SW 1271 (cell line): ENCODE measurements at regions not wholly inside any gene's neighbourhood (a gene's known extent, or its start where the extent isn't known, plus 50 kb on each side); places are given as distances from the start of the nearest gene placed in this dataset.
"Not testable (repeated sequence)": the region's sequence is repeated elsewhere in the genome, so short reads cannot be mapped to it uniquely, and the experiment has no call there.

Experiments
- DNase-seq, 2 experiments: peaks; one replicate each; lab custom pipeline; 2025; lab: John Stamatoyannopoulos, UW

DNA sequence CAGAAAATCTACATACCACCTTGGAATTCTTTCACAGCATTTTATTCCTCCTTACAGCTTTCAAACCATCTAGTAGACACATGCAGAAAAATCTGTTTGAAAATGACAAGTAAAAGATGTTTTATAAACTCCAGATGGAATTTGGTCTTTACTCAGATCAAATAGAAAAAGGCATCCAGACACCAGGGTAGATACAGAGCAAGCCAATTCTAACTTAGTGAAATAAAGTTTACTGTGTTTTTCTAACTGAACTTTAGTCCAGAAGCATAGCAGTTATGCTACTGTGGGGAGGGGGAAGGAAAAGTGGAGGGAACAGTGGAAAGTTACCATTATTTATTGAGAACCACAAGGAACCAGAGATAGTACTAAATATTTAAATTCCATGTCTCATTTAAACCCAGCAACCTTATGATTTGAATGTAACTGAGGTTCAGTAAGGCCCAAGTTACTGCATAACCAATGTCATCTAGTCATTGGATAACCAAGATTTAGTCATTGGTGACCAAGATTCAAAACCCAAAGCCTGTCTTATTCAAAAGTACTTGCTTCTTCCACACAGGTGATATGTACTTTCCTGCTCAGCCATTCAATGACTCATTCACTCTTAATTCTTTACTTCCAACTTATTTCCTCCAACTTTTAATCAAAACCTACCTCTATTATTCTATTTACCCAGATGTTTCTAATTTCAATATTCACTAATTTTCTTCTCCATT is 57.7 kb downstream of the RAD51AP2 start:
- no peak for DNase-seq

DNA sequence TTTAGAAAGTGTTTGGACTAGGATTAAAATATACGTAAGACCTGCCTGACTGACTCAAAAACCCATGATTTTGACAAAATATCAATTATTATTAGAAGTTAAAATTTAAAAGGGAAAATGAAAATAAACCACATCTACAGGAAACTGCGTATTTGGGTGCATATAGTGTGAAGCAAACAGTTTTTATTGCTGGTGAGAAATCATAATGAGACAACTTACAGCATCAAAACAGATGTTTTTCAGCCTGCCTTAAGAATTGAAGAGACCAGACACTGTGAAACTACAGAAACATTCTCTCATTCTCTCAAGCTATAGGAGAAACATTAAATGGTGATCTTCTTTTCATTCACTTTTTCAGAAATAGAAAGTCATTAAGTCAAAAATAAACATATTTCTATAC is 62.9 kb downstream of the RAD51AP2 start:
- no peak for DNase-seq

DNA sequence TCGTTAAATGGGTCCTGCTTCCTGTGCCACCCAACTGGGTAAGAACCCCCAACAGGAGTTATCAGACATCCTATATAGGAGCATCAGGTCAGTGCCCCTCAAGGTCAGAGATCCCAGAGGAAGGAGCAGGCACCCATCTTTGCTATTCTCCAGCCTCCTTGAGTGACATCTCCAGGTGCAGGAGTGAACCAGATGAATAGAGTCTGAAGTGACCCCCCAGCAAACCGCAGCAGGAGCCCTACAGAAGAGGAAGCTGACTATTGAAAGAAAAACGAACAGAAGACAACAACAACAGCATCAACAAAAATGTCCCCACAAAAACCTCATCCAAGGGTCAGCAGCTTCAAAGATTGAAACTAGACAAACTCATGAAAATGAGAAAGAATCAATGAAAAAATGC is 72.0 kb downstream of the RAD51AP2 start:
- not testable (repeated sequence) for DNase-seq

DNA sequence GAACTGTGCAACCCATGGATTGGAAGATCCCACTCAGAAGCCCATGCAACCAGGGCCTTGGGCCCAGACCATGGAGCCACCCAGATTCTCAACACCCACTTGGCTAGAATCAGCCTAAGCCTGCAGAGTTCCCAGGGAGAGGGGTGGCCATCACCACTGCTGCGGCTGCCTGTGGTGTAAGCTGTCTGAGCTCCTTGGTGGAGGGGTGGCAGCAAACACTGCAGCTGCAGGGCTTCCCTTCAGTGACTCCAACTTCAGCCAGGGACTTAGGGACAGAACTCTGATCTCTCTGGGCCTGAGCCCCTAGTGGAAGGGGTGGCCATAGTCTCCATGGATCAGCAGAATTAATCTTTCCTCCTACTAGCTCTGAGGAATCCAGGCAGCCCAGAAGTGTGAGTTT is 72.5 kb downstream of the RAD51AP2 start:
- no peak for DNase-seq

DNA sequence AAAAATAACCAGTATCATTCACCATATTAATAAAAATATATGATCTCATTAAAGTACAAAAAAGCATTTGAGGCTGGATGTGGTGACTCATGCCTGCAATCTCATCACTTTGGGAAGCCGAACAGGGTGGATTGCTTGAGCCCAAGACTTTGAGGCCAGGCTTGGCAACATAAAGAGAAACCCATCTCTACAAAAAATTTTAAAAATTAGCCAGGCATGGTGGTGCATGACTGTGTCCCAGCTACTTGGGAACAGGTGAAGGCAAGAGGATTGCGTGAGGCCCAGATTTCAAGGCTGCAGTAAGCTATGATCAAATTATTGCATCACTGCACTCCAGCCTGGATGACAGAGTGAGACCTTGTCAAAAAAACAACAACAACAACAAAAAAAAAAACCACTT is 75.9 kb downstream of the RAD51AP2 start:
- no peak for DNase-seq

DNA sequence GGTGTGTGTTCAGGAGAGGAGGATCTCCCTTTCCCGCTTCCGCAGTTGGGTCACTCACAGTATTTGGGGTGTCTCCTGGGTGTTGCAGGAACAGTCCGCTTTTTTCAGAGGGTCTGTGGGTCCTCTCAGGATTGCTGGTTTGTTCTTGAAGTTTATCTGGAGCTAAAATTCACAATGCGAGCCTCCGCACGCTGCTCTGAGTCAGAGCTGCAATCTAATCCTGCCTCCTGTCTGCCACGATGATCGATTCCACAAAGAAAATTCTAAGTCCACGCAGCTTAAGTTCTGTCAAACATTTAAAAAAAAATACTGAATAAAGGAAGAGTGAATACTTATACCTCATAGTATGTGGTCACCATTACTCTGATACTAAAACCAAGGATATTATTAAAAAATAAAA is 76.5 kb downstream of the RAD51AP2 start:
- no peak for DNase-seq

DNA sequence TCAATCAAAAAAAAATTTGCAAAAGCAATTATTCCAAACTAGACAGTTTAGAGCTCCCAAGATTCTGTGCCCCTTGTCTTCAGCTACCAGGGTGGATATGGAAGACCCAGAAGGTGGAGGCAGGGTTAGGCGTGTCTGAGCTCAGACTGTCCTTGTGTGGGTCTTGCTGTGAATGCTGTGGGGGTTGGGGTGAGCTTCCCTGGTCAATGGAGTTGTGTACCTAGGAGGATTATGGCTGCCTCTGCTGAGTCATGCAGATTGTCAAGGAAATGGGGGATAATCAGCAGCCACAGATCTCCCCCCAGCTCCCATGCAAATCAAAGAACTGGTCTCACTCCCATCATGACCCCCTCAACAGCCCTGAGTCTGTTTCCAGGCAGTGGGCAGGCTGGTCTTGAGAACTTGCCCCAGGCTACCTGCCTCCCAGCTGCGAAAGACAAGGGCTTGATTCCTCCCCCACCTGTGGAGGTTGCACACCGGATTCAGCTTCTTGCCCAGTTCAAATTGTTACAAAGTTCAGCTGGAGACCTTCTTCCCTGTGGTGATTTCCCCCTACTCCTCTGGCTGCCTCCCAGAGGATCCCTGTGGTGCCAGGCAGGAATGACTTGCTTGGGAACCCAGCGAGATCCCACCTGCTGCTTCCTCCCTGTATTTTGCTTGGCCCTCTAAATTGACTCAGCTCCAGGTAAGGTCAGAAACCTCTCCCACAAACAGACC is 77.0 kb downstream of the RAD51AP2 start:
- no peak for DNase-seq

DNA sequence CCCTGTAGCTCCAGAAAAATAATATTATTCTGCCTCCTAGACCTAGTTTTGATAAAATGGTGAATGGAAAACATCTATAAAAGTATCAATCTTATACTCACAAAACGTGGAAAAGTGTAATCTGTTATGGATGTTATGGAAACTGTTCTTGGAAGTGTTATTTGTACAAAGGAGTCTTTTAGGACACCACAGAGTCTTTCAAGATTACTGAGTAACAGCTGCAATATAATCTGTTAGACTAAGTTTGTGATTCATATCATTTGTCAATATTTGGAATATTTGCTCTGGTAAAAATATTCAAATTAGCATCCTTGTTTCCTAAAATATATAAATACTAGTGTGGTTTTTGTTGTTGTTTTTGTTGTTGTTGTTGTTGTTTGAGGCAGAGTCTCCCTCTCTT is 87.9 kb downstream of the RAD51AP2 start:
- DNase-seq, result no peak

DNA sequence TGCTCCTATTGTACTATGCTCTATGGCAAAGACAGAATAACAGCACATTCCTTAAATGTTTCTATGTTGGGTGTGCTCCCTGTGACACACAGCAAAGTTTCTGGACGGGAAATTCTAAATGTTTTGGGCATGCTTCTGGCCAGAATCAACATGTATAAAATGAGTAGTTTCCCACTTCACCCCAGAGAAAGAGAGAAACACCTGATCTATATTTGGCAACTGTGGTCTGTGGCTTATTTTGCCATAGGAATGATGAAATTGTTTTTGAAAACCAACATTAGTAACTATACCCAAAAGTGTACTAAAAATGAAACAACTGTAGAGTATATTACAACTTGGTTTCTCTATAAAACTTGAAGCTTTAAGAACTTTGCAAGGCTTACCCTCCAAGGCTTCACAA is 89.1 kb downstream of the RAD51AP2 start:
- DNase-seq, result no peak

DNA sequence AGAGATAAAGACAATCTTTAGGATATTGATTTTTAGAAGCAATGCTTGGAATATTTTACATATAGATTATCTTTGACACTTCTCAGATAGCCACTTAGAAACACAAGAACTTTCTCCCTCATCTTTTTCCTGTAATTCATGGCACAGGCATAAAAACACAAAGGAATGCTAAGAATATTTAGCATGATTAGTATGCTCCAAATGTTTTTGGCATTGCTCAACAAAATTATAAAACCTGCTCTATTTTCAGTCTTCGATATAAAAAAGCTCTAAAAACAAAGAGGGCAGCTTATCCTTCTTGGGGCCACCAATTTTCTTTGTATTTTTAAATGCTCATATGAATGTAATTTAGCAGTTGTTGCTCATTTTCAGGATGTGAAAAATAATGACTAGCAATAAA is 90.8 kb downstream of the RAD51AP2 start:
- DNase-seq, result no peak

DNA sequence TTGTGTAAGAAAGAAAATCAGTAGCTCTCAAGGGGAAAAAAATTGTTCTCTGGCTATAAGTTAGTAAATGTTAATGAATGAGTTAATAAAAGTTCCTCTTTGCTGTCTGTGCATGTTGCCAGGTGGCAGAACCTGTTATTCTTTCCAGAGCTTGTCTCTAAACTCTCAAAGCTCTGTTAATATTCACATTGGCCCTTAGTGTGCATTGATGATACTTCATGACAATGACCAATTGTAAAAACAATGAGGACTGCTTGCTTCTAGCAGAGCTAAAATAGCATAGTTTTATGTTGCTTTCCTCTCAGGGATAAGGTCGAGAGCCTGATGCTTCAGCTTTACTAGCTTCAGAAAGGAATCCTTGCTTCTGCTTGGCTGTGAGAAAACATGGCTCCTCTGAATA is 91.5 kb downstream of the RAD51AP2 start:
- no peak for DNase-seq

DNA sequence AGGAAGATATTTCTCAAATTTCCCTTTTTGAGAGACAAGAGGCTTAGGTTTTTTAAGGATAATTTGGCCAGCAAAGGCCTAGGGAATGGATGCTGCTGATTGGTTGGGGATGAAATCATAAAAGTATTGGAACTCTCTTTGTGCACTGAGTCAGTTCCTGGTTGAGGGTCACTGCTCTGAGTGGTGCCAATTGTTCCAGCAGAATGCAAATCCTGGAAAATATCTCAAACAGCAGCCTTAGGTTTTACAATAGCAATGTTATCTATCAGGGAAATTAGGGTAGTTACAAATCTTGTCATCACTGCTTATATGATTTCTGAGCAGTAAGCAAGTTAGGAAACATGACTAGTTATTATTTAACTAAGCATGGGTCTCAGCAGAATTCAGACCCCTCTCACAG is 96.2 kb downstream of the RAD51AP2 start:
- no peak for DNase-seq

DNA sequence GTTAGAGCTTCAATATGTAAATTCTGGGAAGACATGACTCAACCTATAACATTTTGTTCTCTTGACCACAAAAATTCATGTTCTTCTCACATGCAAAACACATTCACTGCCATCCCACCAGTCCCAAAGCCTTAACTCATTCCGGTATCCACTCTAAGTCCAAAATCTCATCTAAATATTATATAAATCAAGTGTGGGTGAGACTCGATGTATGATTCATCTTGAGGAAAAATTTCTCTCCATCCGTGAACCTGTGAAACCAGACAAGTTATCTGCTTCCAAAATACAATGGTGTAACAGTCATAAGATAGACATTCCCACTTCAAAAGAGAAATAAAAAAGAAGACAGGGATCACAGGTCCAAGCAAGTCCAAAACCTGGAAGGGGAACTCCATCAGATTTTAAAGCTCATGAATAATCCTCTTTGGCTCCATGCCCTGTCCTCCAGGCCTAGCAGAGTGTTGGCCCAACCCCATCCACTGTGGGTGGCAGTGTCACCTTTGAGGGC is 101.3 kb downstream of the RAD51AP2 start:
- DNase-seq, result no peak

DNA sequence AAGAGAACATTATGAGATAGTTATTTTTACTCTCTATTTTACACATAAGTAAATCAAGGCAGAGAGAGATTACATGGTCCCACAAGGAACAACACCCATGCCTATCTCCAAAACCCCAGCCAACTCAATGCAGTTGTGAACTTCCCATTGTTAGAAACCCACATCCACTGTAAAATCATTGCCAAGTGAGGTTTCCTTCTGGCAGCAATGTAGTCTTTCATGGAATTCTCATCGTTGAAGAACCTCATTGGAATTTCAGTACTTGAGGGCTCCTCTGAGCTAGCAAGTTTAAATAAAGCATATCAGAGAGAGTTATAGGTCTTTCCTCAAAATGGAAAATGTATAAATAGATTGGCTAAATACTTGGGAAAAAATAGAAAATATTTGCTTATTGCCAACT is 105.2 kb downstream of the RAD51AP2 start:
- DNase-seq, result no peak

DNA sequence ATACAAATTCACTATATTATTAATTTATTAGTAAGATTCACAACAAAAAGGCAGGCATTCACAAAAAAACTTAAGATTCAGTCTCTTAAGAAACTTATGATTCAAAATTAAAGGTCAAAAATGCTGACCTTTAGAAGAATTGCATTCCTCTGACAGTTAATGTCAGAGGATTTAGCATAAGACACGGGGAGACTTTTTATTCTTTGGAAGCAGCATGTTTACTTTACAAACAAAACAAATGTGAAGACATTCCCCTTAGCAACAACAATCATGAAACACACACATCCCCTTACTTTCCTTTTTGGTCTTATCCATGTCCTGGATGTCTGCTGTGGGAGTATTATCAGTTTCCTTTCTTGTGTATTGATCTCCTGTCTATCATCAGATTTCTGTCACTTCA is 117.1 kb downstream of the RAD51AP2 start:
- DNase-seq, result no peak

DNA sequence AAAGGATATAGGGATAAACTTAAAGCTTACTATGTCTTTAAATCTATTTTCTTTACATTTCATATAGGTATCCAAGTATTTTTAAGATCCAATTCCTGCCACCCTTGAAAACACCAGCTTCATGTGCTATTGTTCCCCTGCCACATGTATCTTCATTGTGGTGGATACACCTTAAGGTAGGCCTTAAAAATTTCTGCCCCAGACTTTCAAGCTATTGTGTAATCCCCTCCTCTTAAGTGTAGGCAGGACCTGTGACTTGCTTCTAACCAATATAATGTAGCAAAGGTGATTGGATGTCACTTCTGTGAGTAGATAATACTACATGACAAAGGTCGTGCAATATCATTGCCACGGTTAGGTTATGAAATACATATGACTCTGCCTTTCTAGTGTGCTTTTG is 119.5 kb downstream of the RAD51AP2 start:
- no peak for DNase-seq

DNA sequence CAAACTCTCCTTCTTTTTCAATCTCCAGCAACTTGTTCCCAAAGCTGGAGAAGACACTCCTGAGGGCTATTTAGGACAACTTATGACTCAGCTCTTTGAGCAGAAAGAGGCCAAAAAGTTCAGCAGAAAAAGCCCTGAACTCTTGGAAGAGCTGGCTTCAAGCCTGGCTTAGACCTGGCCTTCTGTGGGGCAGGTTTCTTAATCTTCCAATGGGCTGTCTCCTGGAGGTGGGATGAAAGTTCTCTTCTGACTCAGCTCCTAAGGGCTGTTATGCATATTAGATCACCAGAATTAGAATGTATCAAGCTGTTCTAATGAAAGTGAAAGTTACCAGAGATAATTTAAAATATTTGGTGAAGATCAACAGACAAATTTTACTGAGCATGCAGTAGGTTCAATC is 129.4 kb downstream of the RAD51AP2 start:
- DNase-seq, result no peak

DNA sequence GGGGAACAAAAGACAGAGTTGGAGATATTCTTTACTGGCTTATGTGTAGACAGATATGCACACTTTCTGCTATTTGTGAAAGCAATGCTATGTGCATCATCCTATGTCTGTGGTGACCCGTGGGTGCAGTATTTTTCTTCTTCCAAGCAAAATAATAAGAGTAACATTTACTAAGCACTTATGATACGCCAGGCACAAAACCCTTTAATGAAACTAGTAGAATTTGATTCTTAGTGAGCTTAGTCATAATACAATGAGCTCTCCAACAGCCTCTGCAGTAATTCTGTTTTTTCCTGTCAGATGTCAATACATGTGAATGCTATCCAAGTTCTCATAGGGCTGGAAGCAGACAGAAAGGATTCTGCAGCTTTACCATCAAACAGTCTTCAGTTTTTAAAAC is 130.6 kb downstream of the RAD51AP2 start:
- DNase-seq, result no peak

DNA sequence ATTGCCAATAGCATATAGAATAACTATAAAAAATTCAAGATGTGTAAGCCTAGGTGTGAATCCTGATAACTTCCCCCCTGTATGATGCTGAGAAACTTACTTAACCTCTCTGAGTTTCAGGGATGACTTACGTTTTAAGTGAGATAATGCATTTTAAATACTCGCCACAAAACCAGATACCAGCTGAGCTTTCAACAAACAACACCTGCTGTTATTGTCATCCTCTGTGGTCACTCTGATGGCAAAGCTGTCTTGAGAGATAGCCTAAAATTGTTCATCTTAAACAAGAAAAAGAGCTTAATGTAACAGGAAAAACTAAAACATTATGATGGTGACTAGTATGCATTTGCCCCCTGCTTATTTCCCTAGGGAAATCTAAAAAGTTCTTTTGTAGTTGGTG is 131.5 kb downstream of the RAD51AP2 start:
- no peak for DNase-seq

DNA sequence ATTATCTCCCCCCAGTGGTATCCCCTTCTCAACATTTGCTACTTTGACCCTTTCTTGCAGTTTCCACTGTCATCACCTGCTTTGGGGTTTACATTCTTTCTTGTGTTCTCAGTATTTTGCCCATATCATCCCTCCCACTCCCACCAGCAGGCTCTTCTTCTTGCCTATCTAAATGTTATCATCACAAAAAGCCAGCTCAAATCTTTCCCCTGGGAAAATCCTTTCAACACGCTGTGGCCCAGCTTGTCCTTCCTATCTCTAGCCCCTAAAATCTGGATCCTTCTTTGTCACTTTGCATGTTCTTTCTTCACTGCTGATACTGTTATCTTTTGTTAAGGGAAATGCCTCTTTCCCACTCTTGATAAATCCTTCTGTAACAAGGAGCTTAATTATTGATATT is 138.2 kb downstream of the RAD51AP2 start:
- DNase-seq, result no peak

DNA sequence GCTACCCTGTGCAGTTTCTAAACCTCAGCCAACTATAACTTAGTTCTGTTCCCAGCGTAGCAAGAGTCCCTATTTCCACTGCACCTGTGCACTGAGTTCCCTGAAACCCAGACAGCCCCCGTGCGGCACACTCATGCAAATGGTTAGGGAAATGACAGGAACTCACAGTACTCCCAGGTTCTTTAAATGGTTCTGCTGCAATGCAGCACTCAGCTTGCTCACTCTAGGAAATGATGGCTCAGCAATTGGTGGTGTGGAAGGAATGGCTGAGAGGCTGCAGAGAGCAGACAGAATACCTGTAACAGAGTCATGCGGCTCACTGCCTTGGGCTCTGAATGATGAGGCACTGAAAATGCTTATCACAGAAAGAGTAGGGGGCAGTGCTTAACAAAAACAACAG is 143.0 kb downstream of the RAD51AP2 start:
- no peak for DNase-seq

DNA sequence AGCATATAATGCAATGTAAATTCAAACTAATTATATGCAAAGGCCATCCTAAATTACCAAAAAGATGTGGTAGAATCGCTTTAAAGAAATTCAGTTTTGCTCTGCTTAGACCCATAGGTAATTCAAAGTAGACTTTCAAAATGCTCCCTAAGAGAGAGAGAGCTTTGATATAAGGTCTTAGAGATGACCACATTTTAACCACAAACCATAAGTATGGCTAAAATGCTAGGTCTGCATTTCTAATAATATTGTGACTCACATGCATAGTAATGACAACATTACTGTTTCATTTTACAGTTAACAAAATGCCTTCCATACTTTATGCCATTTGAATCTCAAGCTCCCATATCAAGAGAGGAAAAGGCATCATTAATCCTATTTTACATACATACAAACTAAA is 144.5 kb downstream of the RAD51AP2 start:
- no peak for DNase-seq

DNA sequence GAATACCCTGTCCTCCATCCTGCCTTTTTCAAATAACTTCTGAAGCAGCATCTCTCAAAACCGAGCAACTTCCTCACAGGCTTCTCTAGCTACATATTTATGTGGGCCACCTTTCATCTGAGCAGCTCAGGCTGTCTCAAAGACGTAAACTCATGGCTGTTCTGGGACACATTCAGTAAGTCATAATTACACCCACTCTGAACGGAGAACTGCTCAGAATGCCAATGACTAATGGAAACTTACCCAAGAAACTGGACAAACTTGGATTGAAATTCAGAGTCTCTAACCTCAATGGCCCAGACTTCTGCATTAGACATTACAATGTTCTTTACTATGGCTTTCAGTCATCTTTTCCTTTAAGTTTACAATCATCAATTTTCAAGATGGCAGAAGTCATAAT is 145.2 kb downstream of the RAD51AP2 start:
- no peak for DNase-seq

DNA sequence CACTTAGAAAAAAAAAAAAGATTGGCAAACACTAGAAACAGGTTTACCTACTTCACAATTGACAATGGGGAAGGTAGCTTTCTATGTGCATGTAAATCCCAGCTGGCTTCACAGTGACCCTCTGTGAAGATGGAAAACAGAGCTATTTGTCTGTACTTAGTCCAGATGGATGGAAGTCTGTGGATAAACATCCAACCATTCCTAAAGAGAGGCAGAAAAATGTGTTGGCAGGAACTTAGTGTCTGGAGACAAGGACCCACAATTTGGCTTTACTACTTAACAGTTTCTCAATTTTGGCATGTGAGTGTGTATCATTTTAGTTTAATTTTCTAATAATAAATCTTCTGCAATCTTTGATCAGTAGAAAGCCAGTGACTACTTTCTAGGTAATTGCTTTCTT is 154.4 kb downstream of the RAD51AP2 start:
- DNase-seq, result no peak
